COR-L47 (cell line): ENCODE measurements at regions not wholly inside any gene's neighbourhood (a gene's known extent, or its start where the extent isn't known, plus 50 kb on each side); places are given as distances from the start of the nearest gene placed in this dataset.
A peak's percentile ranks its signal among the peaks of the same experiment; 100 is the strongest.
"Not testable (repeated sequence)": the region's sequence is repeated elsewhere in the genome, so short reads cannot be mapped to it uniquely, and the experiment has no call there.

Experiments
- DNase-seq: peaks from one replicate; lab custom pipeline; 2025; lab: John Stamatoyannopoulos, UW

DNA sequence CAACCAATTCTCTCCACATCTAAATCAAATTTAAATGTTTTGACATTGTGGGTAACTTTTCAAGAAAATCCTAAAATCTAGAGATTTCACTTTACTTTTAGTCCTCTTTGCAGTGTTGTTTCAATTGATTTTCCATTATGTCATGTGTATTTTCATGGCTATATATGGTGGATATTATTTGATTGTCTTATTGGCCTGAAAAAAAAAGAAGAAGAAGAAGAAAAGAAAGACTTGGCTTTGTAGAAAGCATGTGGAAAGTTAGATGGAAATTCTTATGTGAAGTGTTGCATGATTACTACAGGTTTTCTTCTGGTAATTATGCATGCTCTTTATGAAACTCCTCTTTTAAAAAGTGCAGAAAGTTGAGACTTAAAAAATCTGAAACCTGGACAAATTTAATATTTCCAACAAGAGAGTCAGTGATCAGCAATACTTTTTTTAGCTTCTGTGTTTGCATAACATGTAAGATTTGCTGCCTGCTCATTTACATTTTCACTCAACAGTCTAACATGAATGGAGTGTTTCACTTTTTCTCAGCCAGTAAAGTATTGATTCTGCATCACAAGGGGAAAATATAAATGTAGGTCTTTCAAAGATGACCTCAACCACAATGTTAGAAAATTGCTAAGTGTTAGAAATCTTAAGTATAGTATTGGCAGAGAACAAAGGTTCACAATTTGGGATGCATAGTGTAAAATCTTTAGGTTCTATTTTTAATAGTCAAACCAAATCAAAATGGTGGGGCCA, 438.7 kb downstream of the BCKDHB start:
- no peak for DNase-seq

DNA sequence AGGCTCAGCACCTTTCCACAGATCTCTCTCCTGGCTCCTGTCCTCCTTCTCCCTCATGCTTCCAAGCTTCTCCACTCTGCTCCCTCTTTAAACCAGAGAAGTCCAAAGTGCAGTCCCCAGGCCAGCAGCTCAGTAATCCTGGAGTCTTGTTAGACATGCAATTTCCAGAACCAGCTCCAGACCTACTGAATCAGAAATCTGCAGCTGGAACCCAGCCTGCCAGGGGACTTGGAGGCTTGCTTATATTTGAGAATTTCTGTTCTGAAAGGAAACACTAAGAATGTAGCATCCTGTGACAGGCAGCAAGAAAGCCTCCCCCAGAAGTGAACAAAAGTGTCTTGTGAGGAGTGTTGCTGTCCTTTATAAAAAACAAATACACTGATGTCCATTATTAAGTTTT, 438.1 kb downstream of the BCKDHB start:
- DNase-seq: no peak

DNA sequence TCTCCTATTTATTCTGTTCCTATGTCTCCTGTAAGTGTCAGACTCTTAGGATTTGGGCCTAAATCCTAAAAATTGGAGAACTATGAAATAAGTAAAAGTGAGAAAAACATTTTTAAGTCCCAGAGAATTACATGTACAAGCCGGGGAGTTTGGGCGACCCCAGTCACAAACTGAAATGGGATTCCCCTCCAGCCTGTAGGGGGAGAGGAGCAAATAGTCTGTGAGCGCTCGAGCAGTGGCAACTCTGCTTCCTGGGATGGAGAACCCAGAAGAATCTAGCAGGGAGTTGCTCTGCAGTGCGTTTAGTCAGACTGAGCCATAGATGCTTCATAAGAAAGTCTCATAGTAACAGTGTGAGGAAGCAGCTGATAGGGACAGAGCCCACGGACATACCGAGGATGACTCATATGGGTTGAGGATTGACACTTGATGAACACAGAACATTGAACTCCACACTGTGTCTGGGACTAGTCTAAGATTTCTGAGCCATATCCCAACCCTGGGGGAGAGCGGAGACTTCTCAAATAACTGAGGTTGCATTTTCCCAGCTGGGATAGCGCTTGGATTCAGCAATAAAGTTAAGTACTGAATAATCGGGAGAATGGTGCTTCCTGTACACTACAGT, 437.2 kb downstream of the BCKDHB start:
- DNase-seq: no peak

DNA sequence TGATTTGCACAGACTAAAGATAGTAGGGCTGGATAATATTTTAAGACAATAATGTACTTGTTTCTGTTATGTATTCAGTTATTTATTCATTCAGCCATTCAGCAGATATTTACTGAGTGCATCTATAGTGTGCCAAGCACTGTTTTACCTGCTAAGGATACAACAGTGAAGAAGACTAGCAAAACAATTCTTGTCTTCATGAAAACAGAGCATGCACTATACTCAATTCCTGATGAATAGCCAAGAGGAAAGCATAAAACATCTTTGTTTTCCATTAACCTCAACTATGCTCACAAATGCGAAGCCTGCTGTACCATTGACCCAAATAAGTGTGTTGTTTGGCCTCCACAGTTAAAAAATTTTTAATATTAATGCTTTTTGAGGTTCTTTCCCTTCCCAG, 436.7 kb downstream of the BCKDHB start:
- DNase-seq: no peak

DNA sequence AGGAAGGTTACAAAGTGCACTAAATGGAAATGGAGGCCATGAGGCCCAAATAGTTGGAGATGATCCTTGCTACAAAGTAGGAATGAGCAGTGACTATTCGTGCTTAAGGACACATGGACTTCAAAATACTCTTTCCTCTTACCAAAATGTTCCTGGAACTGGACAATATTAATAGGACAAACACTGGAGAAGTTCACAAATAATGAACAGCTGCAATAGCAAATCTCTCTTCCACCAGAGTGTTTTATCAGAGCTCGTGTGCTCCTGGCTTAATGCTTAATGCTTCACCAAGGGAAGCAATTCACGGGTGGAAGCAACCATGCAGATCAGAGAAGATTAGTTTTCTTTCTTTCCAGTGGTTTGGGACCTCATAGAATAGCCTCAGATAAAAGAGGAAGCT, 435.4 kb downstream of the BCKDHB start:
- DNase-seq: no peak

DNA sequence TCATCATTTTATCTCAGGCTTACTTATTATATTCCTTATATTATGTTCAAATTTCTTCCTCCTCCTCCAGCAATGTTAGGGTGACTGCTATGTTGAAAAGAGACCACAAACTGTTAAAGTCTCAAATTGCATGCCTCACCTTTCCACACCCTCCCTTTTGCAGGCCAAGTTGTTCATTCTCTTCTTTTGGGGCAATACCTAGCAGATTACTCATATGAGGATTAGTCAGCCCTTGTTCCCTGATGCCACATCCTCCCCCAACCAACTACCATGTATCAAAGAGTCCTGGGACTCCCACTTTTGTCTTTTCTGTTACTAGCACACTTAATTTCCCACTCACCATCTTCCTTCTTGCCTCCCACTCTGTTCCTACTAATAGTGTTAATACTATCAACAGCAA, 434.7 kb downstream of the BCKDHB start:
- DNase-seq: no peak

DNA sequence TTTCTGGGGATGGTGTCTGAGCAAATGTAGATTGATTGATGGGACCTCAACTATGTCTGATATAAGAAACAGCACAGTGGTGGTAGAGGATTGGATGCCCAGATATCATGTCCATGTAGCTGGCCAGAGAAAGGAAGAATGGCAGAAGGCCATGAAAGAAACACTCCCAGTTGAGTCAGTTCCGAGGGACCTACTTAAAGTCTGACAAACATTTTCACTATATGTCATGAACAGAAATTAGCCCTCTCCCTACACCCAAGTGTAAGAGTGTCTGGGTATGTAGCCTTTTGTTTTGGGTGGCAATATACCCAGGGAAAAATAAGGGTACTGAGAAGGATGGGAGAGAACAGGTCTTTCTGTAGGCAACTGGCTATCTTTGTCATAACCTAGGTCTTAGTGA, 434.2 kb downstream of the BCKDHB start:
- DNase-seq: no peak

DNA sequence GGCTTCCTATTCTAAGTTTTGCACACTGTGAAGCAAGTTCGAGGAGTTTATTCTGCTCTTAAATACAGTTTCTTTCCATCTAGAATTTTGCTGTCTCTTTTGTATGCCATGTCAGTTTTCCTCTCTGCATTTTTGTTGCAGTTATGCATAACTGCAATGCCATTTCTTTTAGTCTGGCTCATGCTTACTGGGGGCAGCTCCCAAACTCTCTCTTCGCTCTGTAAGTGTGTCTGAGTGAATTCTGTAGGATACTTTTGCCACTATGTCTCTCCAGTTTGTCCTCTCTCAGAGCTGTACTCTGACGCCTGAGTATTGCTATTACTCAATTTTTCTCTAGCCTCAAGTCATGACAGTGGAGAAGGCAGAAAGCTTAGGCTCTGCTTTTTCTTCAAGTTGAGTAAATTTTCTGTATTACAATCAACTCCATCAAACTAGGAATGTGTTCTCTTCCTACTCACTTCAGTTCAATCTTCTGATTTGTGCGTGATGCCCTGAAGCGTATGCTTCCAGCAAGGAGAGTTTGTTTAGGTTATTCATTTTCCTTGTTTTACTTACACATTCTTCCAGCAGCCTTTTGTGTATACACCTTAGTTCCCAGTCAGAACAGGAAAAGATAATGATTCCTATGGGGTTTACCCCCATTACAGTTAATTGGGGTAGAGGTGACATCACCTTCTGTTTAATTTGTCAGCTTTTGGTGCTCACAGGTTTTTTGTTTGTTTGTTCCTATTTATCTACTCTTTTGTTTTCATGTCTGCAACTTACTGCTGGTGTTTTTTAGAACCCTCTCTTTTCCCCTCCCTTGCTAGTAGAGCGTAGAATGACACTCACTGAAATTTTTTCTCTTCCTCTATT, 430.9 kb downstream of the BCKDHB start:
- DNase-seq: no peak

DNA sequence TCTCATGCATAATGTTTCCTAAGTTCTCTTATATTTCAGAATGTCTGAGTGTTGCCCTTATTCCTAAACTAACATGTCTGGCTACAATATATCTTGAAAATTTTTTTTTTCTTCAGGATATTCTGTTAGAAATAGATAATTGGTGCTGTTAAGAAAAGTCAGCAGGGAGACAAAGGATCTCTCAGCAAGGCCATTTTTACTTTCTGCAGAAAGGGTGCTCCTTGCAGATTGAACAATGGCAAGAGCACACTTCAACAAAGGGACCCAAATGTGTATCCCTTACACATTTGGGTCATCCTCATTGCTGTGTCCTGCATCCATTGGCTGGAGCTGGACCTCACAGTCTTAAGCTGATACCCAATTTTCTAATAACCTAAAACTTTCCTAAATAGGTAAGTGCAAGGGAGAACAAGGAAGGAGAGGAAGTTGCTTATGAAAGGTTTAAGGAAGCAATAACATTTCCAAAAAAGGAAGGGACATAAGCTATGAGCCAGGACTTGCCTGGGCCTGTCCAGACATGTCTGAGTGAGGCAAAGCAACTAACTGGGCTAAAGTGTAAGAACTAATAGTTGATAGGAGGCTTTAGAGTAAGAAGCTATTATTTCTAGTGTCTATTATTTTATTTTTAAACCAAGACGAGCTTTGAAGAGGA, 429.6 kb downstream of the BCKDHB start:
- no peak for DNase-seq

DNA sequence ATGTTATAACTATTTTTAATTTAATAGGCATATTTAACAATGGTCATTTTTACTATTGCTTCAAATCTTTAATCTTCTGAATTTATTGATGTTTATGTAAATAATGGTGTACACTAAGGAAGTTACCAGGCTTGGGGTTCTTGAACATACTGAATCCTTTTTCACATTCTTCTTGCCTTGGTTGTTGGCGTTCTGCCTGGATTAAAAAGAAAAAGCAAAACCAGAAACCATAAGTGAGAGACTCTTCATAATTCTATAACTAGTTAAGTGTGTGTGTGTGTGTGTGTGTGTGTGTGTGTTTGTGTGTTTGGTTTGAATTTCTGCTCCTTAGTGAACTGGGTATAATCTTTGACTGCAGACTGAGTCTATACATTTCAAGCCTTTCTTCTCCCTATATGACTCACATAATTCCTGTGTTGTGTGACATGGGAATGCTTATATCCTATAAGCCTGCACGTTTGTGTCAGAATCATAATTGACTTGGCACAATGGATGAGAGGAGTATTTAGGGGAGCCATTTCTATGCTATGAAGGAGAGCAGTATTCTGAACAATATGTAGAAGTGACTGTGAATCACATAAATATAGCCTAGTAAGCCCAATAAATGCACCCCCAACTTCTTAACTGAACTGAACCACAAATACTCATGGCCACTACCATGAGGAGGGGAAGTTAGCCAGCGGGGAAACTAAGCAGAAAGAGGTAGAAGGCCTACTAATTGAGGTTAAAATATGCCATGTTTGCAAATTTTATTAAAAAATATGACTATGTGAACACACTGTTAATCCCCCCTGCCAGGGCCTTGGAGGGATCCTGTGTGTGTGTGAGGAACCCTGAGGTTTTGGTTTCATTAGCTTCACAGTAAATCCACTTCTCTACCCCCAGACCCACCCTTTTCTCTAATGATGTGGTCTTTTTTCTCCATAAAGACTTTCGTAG, 425.5 kb downstream of the BCKDHB start:
- DNase-seq: no peak

DNA sequence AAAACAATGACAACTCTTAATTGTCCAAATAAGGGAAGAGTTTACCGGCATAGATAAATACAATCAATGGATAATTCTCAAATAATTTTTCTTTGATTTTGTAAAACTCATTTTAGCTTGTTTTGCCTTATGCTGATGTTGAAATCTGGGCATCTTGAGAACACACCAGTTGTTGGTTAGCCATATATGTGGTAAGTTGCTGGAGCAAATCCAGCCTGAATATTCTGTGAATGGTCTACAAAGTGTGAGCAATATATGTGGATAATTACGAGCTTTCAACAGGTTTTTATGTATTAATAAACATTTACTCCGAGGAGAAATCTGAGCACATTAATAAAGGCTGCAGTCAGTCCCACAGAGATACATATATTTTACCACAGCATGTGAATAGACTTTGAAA, 423.6 kb downstream of the BCKDHB start:
- no peak for DNase-seq

DNA sequence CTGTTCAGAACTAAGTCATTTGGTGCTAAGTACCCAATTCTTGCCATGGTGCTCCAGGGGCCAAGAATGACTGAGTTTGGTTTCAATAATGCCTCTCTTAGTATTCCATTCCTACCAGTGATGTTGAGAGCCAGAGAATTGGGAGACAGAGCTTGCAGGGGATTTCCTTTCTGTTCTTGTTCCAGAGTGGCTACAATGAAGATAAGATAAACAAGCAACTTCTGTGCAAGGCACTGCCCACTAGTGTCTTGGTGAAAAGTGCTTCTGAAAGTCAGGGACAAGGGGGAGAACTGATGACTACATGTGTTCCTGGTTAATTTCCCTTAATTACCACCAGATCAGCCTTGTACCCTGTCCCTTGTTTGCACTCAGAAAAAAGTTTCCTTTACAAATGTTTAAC, 421.6 kb downstream of the BCKDHB start:
- no peak for DNase-seq

DNA sequence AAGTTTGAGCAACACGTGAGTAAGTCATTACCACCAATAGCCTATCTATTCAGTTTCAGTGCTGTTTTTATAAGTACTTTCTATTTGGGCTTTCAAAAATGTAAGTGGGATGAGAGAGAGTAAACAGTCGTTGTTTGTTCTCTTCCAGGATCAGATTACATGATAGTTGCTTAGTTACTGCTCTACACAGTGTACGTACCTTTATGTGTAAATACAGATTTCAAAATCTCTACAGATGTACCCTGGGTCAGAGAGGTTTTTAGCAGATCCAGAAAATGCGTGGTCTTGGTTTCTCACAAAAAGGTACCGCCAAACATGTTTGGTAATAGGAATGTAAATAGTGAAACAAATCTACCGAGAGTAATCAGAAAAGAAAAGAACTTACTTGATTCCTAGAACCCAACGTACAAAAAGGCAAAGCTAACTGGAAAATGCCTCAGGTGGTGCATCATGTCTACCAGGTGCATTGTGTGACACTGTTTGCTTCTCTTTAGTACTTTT, 421.1 kb downstream of the BCKDHB start:
- peak; percentile 76 for DNase-seq

DNA sequence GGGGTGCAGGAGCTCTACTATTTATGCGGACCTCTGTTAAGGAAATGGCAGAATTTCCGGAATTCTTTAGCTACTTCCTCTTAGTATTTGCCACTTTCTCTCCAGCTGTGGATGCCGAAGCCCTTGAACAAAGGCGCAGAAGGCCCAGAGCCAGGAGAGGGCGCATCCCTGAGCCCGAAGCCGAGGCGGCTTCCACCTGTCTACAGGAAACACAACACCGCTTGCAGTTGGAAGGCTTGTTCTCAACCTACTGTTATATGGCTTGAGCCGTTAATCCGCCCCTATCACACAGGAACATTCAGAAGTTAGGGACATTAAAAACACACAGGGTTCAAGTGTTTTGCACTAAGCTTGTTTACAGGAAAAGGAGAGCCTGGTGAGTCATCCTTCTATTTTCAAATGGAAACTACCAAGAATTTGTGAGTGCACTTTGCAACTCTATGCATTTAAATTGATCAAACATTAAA, 417.1 kb downstream of the BCKDHB start:
- DNase-seq: no peak

DNA sequence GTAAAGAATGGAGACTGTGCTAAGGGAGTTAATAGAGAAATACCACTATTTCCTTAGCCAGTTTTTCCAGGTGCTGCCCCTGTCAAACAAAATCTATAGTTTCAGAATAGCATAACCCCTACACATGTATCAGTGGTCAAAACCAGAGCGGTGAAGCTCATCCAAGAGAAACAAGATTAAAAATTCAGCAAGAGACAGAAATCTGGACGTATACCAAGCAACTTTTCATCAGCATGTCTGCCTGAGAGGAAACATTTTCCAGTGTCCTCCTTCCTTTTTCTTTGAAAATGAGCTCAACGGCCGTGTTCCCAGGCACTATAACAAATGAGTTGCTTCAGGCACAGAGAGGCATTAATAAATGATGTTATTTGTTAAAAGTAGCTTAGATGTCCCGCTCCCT, 416.5 kb downstream of the BCKDHB start:
- DNase-seq: no peak

DNA sequence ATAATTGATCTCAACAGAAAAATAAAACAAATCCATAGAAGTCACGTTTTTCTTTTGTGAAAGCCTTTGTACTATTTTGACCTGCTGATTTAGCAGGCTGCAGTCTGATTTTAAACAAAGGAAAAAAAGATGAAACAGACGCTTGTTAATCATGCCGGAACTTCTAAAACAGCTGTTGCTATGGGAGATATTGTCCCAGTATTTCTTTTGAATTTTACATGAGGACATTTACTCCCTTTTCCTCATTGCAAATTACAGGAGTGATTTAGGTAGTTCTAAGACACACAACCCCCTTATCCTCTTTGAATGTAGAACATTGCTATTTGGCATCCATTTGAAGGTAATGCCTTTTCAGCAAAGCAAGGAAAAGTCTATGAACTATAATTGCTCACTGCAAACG, 416.1 kb downstream of the BCKDHB start:
- DNase-seq: no peak

DNA sequence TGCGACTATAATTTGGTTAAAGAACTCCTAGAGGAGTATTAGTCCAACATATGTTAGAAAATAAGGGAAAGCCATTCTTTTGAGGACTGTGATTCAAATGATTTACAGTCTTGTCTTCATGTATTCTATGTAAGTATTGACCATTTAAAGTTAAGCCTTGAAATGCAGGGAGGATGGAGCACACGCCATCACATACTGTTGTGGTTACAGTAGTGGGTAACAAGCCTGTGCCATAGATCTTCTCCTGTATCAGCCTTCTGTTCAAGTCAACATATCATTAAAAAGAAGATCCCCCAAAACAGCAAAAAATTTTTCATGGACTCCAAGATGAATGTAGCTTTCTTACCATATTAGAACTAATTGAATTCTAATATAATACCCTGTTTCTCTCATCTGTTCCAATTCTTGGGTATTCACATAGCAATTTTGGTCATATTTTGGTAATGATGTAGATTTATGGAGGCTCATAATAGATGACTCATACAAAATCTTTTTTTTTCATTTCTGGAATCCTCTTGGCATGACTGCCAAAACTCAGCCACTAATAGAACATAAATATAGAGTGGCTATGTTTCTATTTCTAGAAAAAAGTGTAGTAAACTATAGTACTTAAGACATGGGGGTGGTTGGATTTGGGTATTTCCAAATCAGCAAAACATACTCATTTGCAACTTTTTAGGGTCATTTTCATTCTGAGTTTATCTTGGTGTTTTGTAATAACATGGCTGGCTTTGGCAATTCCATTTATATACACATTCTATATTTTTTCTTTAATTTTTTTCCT, 413.5 kb downstream of the BCKDHB start:
- DNase-seq: no peak

DNA sequence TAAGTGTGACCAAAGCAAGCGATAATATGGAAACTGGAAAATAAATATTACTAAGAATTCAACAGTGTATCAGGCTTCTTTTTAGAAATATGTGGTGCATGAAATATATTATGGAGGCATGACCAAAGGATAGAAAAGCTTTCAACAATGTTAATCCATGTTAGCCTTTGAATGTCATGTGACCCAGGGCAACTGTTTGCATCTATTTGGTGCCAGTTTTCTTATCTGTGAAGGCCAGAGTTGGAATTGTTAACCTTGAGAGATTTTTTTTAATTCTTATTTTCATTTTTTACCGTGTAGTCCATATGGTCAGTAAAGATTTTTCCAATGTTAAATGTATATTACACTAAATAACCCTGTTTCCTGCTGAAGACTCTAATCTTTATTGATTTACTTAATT, 411.1 kb downstream of the BCKDHB start:
- no peak for DNase-seq

DNA sequence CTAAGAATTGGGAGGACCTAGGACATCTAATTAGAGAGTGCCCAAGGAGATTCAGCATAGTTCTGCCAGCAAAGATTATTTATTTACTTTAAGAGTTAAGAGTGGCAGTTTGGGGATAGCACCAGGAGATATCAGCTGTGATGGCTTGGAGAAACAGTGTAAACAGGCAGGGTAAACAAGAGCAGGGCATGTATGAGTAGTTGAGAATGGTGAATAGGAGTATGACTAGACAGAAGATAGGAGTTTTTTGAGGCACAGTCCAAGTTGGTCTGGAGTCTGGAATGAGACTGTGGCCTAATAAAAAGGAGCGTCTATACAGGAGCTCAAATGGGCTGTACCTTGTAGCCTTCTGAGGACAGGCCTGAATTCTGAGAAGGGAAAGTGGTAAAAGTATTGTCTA, 404.1 kb downstream of the BCKDHB start:
- DNase-seq: not testable (repeated sequence)

DNA sequence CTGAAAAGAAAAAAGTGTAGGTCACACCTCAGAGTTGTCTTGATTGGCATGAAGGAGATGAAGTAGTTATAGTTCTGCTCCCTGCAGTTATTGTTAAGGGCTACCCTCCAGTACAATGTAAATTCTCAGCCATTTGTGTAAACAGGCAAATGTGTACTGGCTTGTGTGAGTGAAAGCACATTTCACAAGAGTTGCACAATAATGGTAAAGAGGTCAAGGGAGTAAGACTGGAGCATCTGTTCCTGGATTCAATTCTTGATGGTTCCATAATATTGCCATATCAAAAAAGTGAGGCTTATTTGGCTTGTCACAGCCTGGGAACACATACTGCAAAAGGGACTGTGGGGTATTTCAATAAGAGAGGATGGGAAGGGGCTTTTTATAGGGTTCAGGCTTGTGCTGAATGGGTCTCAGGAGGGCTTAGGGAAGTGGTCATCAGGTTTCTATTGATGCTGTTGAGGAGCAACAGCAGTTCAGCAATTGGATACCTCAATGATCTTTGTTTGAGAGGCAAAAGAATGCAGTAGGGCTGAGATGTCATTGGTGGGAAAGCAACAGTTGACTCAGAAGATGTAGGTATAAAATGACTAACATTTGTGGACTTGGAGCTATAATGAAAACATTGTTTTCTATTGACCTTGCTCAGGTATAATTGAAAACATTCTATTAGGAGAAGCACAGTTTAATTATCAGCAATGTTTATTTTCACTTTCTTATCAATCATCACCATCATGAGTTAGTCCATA, 402.6 kb downstream of the BCKDHB start:
- DNase-seq: no peak
